MM.1S (cell line): ENCODE measurements at regions not wholly inside any gene's neighbourhood (a gene's known extent, or its start where the extent isn't known, plus 50 kb on each side); places are given as distances from the start of the nearest gene placed in this dataset.

Experiments
- EZH2 ChIP-seq: fragments of 300-600 bp; sonication (generic); optimal IDR thresholded peaks from 2 replicates; pipeline ENCODE3; 2017; ENCODE audit warnings: low read depth, mild to moderate bottlenecking, antibody characterized with exemption, low read length, mixed read lengths
- TF ChIP-seq, protein P1 (sequence below): fragments of 300-600 bp; sonication (generic); IDR thresholded peaks from 2 replicates; pipeline ENCODE4 v1.5.1; 2016; ENCODE audit warnings: antibody characterized with exemption, low read length, mixed read lengths

DNA sequence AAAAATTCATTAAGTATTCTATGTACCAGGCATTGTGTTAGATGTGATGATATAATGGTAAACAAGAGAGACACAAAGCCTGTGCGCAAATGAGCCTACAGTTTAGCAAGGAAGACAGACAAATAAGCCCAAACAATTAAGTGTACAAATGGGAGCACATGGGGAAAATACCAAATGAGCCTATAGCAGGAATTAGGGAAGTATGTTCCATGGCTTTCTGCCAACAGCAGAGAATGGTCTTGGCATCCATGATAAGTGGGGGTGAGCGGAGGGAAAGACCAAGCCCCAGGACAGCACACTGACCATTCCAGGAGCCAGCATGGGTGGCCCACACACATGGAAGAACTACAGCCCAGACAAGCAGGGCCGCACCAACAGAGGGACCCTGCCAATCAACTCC is 369.7 kb downstream of the DEPDC1B start:
- TF ChIP-seq, protein P1, sequence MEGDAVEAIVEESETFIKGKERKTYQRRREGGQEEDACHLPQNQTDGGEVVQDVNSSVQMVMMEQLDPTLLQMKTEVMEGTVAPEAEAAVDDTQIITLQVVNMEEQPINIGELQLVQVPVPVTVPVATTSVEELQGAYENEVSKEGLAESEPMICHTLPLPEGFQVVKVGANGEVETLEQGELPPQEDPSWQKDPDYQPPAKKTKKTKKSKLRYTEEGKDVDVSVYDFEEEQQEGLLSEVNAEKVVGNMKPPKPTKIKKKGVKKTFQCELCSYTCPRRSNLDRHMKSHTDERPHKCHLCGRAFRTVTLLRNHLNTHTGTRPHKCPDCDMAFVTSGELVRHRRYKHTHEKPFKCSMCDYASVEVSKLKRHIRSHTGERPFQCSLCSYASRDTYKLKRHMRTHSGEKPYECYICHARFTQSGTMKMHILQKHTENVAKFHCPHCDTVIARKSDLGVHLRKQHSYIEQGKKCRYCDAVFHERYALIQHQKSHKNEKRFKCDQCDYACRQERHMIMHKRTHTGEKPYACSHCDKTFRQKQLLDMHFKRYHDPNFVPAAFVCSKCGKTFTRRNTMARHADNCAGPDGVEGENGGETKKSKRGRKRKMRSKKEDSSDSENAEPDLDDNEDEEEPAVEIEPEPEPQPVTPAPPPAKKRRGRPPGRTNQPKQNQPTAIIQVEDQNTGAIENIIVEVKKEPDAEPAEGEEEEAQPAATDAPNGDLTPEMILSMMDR: no peak
- no peak for TF ChIP-seq EZH2
